ENCODE measurements at regions not wholly inside any gene's neighbourhood (a gene's known extent, or its start where the extent isn't known, plus 50 kb on each side); places are given as distances from the start of the nearest gene placed in this dataset.

DNA sequence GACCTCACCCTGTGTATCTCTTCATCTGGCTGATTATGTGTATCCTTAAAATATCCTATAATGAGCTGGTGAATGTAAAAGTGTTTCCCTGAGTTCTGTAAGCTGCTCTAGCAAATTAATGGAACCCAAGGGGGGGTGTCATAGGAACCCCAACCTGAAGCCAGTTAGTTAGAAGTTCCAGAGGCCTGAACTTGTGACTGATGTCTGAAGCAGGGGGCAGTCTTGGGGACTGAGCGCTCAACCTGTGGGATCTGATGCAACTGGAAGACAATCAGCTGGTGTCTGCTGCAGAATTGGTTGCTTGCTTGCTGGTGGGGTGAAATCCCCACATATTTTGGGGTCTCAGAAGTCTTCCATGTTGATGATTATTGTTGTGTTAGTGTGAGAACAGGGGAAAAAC is 75.7 kb upstream of the NKD1 start:
- ChIA-PET CTCF (no interaction called here), POLR2A (no interaction called here)
- TF ChIP-seq CTCF (IDR thresholded peaks at IDR 0.05; ENCODE audit: insufficient read depth, low read length, missing control alignments) = no peak
- DNase-seq (ENCODE audit: low read depth, low spot score) = no peak
- no peak overlapping the region for H3K4me3 ChIP-seq (ENCODE audit: low read depth, low read length)

DNA sequence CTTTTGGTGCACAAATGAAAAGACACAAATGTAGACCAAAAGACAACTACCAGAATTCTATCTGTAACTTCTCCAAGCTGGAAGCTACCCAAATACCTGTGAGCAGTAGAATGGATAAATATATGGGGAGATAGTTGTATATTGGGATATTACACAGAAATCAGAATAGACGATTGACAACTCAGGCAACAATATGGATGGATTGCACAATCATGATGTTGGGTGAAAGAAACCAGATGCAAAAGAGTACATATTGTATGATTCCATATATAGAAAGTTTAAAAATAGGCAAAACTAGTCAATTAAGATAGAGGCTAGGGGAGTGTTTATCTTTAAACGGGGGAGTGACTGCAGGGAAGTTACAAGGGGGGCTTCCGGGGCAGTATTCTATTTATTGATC is 77.5 kb upstream of the NKD1 start:
- POLR2A ChIA-PET = no interaction called here

DNA sequence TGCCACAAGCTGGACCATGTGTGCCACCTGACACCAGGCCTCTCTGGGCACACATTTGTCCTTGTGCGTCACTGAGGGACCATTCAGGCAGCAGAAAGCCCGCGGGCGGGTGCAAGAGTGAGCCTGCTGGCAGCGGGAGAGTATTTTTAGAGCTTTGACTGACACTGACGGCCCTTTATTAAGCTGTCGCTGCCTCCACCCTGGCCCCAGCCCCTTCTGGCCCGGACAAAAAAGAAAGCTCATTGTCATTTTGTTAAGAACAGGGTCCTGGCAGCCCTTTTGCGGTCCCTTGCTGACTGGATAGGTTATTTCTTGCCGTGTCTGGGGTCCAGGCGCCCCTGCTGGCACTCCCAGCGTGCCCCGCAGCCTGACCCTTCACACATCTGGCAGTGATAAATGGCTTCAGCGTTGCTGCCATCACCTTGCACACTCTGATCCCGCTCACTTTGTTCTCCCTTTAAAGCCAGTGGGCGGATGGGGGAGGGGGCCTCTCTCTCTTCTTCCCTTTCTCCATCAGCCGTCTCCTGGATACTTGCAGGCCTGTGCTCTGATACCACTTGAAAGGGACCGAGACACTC is 78.4 kb upstream of the NKD1 start:
- CTCF ChIA-PET = no interaction called here
- POLR2A ChIA-PET = no interaction called here
- no peak for DNase-seq (ENCODE audit: low read depth, low spot score)
- H3K4me3 ChIP-seq (ENCODE audit: low read depth, low read length) = no peak overlapping the region
- TF ChIP-seq CTCF (IDR thresholded peaks at IDR 0.05; ENCODE audit: insufficient read depth, low read length, missing control alignments) = no peak

More for the DNA sequence above, 77.5 kb upstream of the NKD1 start:
- TF ChIP-seq CTCF (IDR thresholded peaks at IDR 0.05; ENCODE audit: insufficient read depth, low read length, missing control alignments) = no peak
- CTCF ChIA-PET = no interaction called here
- no peak for DNase-seq (ENCODE audit: low read depth, low spot score)
- no peak overlapping the region for H3K4me3 ChIP-seq (ENCODE audit: low read depth, low read length)

- POLR2A ChIA-PET = no interaction called here
Measured at GRCh38 chr16:50469121-50469743, 79.0 kb upstream of the NKD1 start.

GRCh38 chr16:50468749-50469078 is 79.5 kb upstream of the NKD1 start:
- H3K4me3 ChIP-seq (ENCODE audit: low read depth, low read length) = no peak overlapping the region
- no peak for DNase-seq (ENCODE audit: low read depth, low spot score)
- TF ChIP-seq CTCF (IDR thresholded peaks at IDR 0.05; ENCODE audit: insufficient read depth, low read length, missing control alignments) = no peak
- ChIA-PET POLR2A (no interaction called here), CTCF (no interaction called here)

More at GRCh38 chr16:50469121-50469743, 79.0 kb upstream of the NKD1 start:
- no peak overlapping the region for H3K4me3 ChIP-seq (ENCODE audit: low read depth, low read length)
- TF ChIP-seq CTCF (IDR thresholded peaks at IDR 0.05; ENCODE audit: insufficient read depth, low read length, missing control alignments) = no peak
- CTCF ChIA-PET = no interaction called here
- no peak for DNase-seq (ENCODE audit: low read depth, low spot score)

- no peak for DNase-seq (ENCODE audit: low read depth, low spot score)
- POLR2A ChIA-PET = no interaction called here
- CTCF ChIA-PET = no interaction called here
Measured at GRCh38 chr16:50467943-50468748, 80.0 kb upstream of the NKD1 start.

More at GRCh38 chr16:50467943-50468748, 80.0 kb upstream of the NKD1 start:
- no peak overlapping the region; the same call in 1 of the 2 replicates for H3K4me3 ChIP-seq (ENCODE audit: low read depth, low read length)
- TF ChIP-seq CTCF (IDR thresholded peaks at IDR 0.05; ENCODE audit: insufficient read depth, low read length, missing control alignments) = no peak
